K562 (cell line): ENCODE measurements at regions not wholly inside any gene's neighbourhood (a gene's known extent, or its start where the extent isn't known, plus 50 kb on each side); places are given as distances from the start of the nearest gene placed in this dataset.

Experiments used
- CTCF ChIP-seq, 3 experiments: IDR thresholded peaks in 2 of 3; conservative IDR thresholded peaks in 1 of 3; 2 replicates each; pipeline ENCODE4 v1.5.1; 2011 to 2012; ENCODE audit warnings: low read length in 3 of 3, mild to moderate bottlenecking in 3 of 3, control low read depth in 2 of 3, improper control_type of control experiment in 1 of 3, inconsistent platforms in 1 of 3, low read depth in 1 of 3, mixed read lengths in 1 of 3, moderate library complexity in 1 of 3; ENCODE audit not compliant: insufficient read depth in 2 of 3
- HNRNPH1 ChIP-seq: fragments of 200-400 bp; formaldehyde crosslinking; optimal IDR thresholded peaks from 2 replicates; pipeline ENCODE3; 2017; ENCODE audit warnings: low read depth, mild to moderate bottlenecking, low read length, moderate library complexity
- NR1H2 ChIP-seq: sonication (generic); formaldehyde crosslinking; IDR thresholded peaks from 2 replicates; pipeline ENCODE4 v1.4.0; 2020; ENCODE audit warnings: mild to moderate bottlenecking, missing genetic modification reagents
- NR2C1 ChIP-seq, 2 experiments: fragments of 450-650 bp; IDR thresholded peaks; 2 replicates each; pipeline ENCODE4 v1.6.1; 2017; ENCODE audit warnings: mild to moderate bottlenecking in 2 of 2, antibody characterized with exemption in 1 of 2, inconsistent platforms in 1 of 2, missing compliant biosample characterization in 1 of 2, missing genetic modification characterization in 1 of 2
- POLR2A ChIP-seq: fragments of 450-650 bp; conservative IDR thresholded peaks from 2 replicates; pipeline ENCODE4 v1.6.1; 2016
- RBFOX2 ChIP-seq: fragments of 200-400 bp; formaldehyde crosslinking; IDR thresholded peaks from 2 replicates; pipeline ENCODE4 v1.6.1; 2017; ENCODE audit warnings: low read depth, mild to moderate bottlenecking, low read length, moderate library complexity
- RFX5 ChIP-seq: IDR thresholded peaks from 2 replicates; pipeline ENCODE4 v1.6.1; 2011; ENCODE audit warnings: low read depth, mild to moderate bottlenecking, improper control_type of control experiment, low read length
- SIN3B ChIP-seq: fragments of 450-650 bp; IDR thresholded peaks from 2 replicates; pipeline ENCODE4 v1.6.1; 2017; ENCODE audit warnings: low read depth, mild to moderate bottlenecking, moderate library complexity
- THRB ChIP-seq: fragments of 450-650 bp; formaldehyde crosslinking; conservative IDR thresholded peaks from 2 replicates; pipeline ENCODE4 v1.4.0; 2022; ENCODE audit warnings: mild to moderate bottlenecking, missing genetic modification characterization
- YY1 ChIP-seq, 3 experiments: IDR thresholded peaks; 2 replicates each; pipeline ENCODE4 v1.6.1; 2011; ENCODE audit warnings: low read length in 2 of 3, mild to moderate bottlenecking in 2 of 3, moderate library complexity in 2 of 3, borderline replicate concordance in 1 of 3, control low read depth in 1 of 3, low read depth in 1 of 3; ENCODE audit not compliant: insufficient read depth in 3 of 3, insufficient replicate concordance in 2 of 3, control insufficient read depth in 1 of 3, insufficient read length in 1 of 3; ENCODE audit errors: extremely low read depth in 1 of 3
- ZNF146 ChIP-seq: IDR thresholded peaks from one replicate; pipeline ENCODE4 v1.6.1; 2018; ENCODE audit warnings: missing compliant biosample characterization; ENCODE audit not compliant: unreplicated experiment
- ZNF184 ChIP-seq: sonication (generic); formaldehyde crosslinking; IDR thresholded peaks from 2 replicates; pipeline ENCODE4 v1.5.0; 2020; ENCODE audit warnings: missing genetic modification reagents

- TF ChIP-seq SIN3B (no peak), ZNF184 (CRISPR knock-in tag) (no peak), CTCF (IDR thresholded peaks at IDR 0.05 in 2 of 3, conservative IDR thresholded peaks at IDR 0.05 in 1 of 3; ENCODE audit: insufficient read depth in 2 of 3, low read depth in 1 of 3, low read length in 3 of 3) (no peak), THRB (CRISPR knock-in tag) (no peak), POLR2A (no peak), RBFOX2 (no peak), RFX5 (no peak), NR1H2 (no peak), ZNF146 (CRISPR knock-in tag) (no peak), NR2C1 (IDR thresholded peaks at IDR 0.05) (no peak), NR2C1 (tag; IDR thresholded peaks at IDR 0.05) (no peak), YY1 (IDR thresholded peaks at IDR 0.05; ENCODE audit: borderline replicate concordance in 1 of 3, control insufficient read depth in 1 of 3, extremely low read depth in 1 of 3, insufficient read depth in 3 of 3, insufficient read length in 1 of 3, insufficient replicate concordance in 2 of 3, low read depth in 1 of 3, low read length in 2 of 3) (no peak), HNRNPH1 (no peak)
Measured at GRCh38 chr5:89996335-89996734, 413.2 kb downstream of the CETN3 start.
